NB4 (cell line): ENCODE measurements at regions not wholly inside any gene's neighbourhood (a gene's known extent, or its start where the extent isn't known, plus 50 kb on each side); places are given as distances from the start of the nearest gene placed in this dataset.

Experiments used
- CTCF ChIP-seq: IDR thresholded peaks from one replicate; pipeline ENCODE4 v1.5.1; 2012; ENCODE audit warnings: low read depth, low read length
- POLR2A ChIP-seq: IDR thresholded peaks from 2 replicates; pipeline ENCODE4 v1.6.1; 2011; ENCODE audit warnings: mild to moderate bottlenecking; ENCODE audit not compliant: insufficient read length; ENCODE audit errors: extremely low read depth

DNA sequence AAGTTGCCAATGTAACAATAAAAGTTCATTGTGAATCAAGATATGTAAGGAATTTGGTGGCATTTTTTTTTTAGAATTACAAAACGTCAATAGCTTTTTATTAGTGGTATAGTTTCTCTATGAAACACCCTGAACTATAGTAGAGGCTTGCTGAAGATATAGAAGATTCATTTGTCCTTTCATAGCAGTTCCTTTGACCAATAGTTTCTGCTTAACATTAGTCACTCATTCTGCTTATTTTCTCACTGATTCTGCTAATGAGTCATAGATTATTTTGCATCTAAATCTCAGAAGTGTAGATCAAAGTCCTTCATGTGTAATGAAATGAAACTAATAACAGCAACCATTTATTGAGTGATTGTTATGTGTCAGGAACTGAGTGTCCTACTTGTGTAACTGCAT is 205.0 kb upstream of the TET2 start:
- TF ChIP-seq CTCF (no peak), POLR2A (no peak)
